ENCODE measurements at regions not wholly inside any gene's neighbourhood (a gene's known extent, or its start where the extent isn't known, plus 50 kb on each side); places are given as distances from the start of the nearest gene placed in this dataset.

- Histone ChIP-seq H3K79me2 (replicated peaks; ENCODE audit: insufficient read depth, low read length) (no peaks in the 10 kb centered on the region), H3K27me3 (ENCODE audit: insufficient read depth, low read depth, low read length) (no peaks in the 10 kb centered on the region), H3K9me3 (ENCODE audit: low read length) (no peaks in the 10 kb centered on the region), H3K4me2 (ENCODE audit: low read length) (no peak overlapping the region), H3K27ac (ENCODE audit: low read length) (no peak overlapping the region), H3F3A (ENCODE audit: insufficient read depth, low read length, poor library complexity, severe bottlenecking) (no peaks in the 10 kb centered on the region), H3K9ac (ENCODE audit: low read length) (no peak overlapping the region), H3K9me2 (ENCODE audit: insufficient read depth, low read length) (no peaks in the 10 kb centered on the region), H4K20me1 (ENCODE audit: insufficient read depth) (no peaks in the 10 kb centered on the region), H3K36me3 (ENCODE audit: insufficient read depth, low read length) (no peaks in the 10 kb centered on the region), H2AFZ (ENCODE audit: low read depth, low read length) (no peak overlapping the region), H3K4me3 (ENCODE audit: low read length) (no peak overlapping the region)
- TF ChIP-seq REST (IDR thresholded peaks at IDR 0.05; ENCODE audit: borderline replicate concordance) (no peak), EP300 (conservative IDR thresholded peaks at IDR 0.05; ENCODE audit: poor library complexity, severe bottlenecking) (no peak), SMC3 (conservative IDR thresholded peaks at IDR 0.05; ENCODE audit: poor library complexity) (no peak), MXI1 (conservative IDR thresholded peaks at IDR 0.05; ENCODE audit: poor library complexity, severe bottlenecking) (no peak), RAD21 (conservative IDR thresholded peaks at IDR 0.05) (no peak), EZH2 (IDR thresholded peaks at IDR 0.05; ENCODE audit: borderline replicate concordance, insufficient read depth, low read length, poor library complexity, severe bottlenecking) (no peak)
- TF ChIP-seq, protein P1, sequence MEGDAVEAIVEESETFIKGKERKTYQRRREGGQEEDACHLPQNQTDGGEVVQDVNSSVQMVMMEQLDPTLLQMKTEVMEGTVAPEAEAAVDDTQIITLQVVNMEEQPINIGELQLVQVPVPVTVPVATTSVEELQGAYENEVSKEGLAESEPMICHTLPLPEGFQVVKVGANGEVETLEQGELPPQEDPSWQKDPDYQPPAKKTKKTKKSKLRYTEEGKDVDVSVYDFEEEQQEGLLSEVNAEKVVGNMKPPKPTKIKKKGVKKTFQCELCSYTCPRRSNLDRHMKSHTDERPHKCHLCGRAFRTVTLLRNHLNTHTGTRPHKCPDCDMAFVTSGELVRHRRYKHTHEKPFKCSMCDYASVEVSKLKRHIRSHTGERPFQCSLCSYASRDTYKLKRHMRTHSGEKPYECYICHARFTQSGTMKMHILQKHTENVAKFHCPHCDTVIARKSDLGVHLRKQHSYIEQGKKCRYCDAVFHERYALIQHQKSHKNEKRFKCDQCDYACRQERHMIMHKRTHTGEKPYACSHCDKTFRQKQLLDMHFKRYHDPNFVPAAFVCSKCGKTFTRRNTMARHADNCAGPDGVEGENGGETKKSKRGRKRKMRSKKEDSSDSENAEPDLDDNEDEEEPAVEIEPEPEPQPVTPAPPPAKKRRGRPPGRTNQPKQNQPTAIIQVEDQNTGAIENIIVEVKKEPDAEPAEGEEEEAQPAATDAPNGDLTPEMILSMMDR (IDR thresholded peaks at IDR 0.05; ENCODE audit: poor library complexity, severe bottlenecking) = no peak
These were observed 226.7 kb upstream of the THBS1 start for GRCh38 chr15:39354189-39354588.

GRCh38 chr15:39357480-39358268, 223.2 kb upstream of the THBS1 start:
- Histone ChIP-seq H3K4me2 (ENCODE audit: low read length) (no peak overlapping the region), H3F3A (ENCODE audit: insufficient read depth, low read length, poor library complexity, severe bottlenecking) (no peaks in the 10 kb centered on the region), H3K27me3 (ENCODE audit: insufficient read depth, low read depth, low read length) (no peaks in the 10 kb centered on the region), H3K9me2 (ENCODE audit: insufficient read depth, low read length) (no peaks in the 10 kb centered on the region), H3K27ac (ENCODE audit: low read length) (no peak overlapping the region), H3K9ac (ENCODE audit: low read length) (no peak overlapping the region), H3K79me2 (replicated peaks; ENCODE audit: insufficient read depth, low read length) (no peaks in the 10 kb centered on the region), H3K9me3 (ENCODE audit: low read length) (no peaks in the 10 kb centered on the region), H3K4me3 (ENCODE audit: low read length) (no peak overlapping the region), H4K20me1 (ENCODE audit: insufficient read depth) (no peaks in the 10 kb centered on the region), H3K36me3 (ENCODE audit: insufficient read depth, low read length) (no peaks in the 10 kb centered on the region), H2AFZ (ENCODE audit: low read depth, low read length) (no peak overlapping the region)
- TF ChIP-seq EZH2 (IDR thresholded peaks at IDR 0.05; ENCODE audit: borderline replicate concordance, insufficient read depth, low read length, poor library complexity, severe bottlenecking) = no peak
- TF ChIP-seq TAF1 (IDR thresholded peaks at IDR 0.05; ENCODE audit: low read depth) = no peak
- TF ChIP-seq SMC3 (conservative IDR thresholded peaks at IDR 0.05; ENCODE audit: poor library complexity) = no peak
- TF ChIP-seq MXI1 (conservative IDR thresholded peaks at IDR 0.05; ENCODE audit: poor library complexity, severe bottlenecking) = no peak
- no peak for TF ChIP-seq RAD21 (conservative IDR thresholded peaks at IDR 0.05)
- TF ChIP-seq REST (IDR thresholded peaks at IDR 0.05; ENCODE audit: borderline replicate concordance) = no peak
- no peak for TF ChIP-seq EP300 (conservative IDR thresholded peaks at IDR 0.05; ENCODE audit: poor library complexity, severe bottlenecking)
- TF ChIP-seq POLR2AphosphoS5 (IDR thresholded peaks at IDR 0.05) = no peak
- TF ChIP-seq, protein P1 (IDR thresholded peaks at IDR 0.05; ENCODE audit: poor library complexity, severe bottlenecking) = no peak
